PC-3 (cell line): ENCODE measurements at regions not wholly inside any gene's neighbourhood (a gene's known extent, or its start where the extent isn't known, plus 50 kb on each side); places are given as distances from the start of the nearest gene placed in this dataset.

Experiments used
- ATAC-seq: fragments of 200-7000 bp; cut with Tn5 transposase; 2 replicates; pipeline ENCODE4 v1.9.1; 2020; ENCODE audit warnings: mild to moderate bottlenecking, moderate library complexity
- BruUV-seq: library from RNA; stranded (reverse); fragments of 400-500 nt; replicated peaks from 2 replicates; lab custom pipeline; 2021; lab: Mats Ljungman, UMichigan
- CTCF ChIA-PET: fragments of 300-600 bp; sonication (Branson Sonifier 250); formaldehyde crosslinking; loops from one replicate; lab custom pipeline; 2022; ENCODE audit warnings: antibody characterized with exemption; lab: Charles Lee
- POLR2A ChIA-PET: fragments of 300-600 bp; sonication (Branson Sonifier 250); formaldehyde crosslinking; loops from one replicate; lab custom pipeline; 2022; ENCODE audit warnings: antibody characterized with exemption; ENCODE audit not compliant: unreplicated experiment; lab: Charles Lee
- DNase-seq: peaks from one replicate; pipeline ENCODE4 v3.0.0-alpha.2; 2015
- H2AFZ ChIP-seq: fragments of 300-600 bp; sonication (generic); 2 replicates; pipeline ENCODE4 v1.6.0; 2016; ENCODE audit warnings: antibody characterized with exemption, low read length
- H3F3A ChIP-seq: fragments of 300-600 bp; sonication (generic); one replicate; pipeline ENCODE4 v1.6.0; 2017; ENCODE audit warnings: antibody characterized with exemption, low read length, control low read depth, mild to moderate bottlenecking; ENCODE audit not compliant: unreplicated experiment
- H3K27ac ChIP-seq: fragments of 300-600 bp; sonication (generic); 2 replicates; pipeline ENCODE4 v1.5.1; 2016; ENCODE audit warnings: mild to moderate bottlenecking, low read length
- H3K27me3 ChIP-seq: fragments of 300-600 bp; sonication (generic); 2 replicates; pipeline ENCODE4 v1.6.1; 2016; ENCODE audit warnings: low read length, mixed read lengths
- H3K36me3 ChIP-seq: fragments of 300-600 bp; sonication (generic); 2 replicates; pipeline ENCODE4 v1.6.1; 2016; ENCODE audit warnings: low read depth, mixed run types, low read length, mixed read lengths
- H3K4me1 ChIP-seq: fragments of 300-600 bp; sonication (generic); 2 replicates; pipeline ENCODE4 v1.5.1; 2016; ENCODE audit warnings: low read length; ENCODE audit not compliant: insufficient read depth
- H3K4me2 ChIP-seq: fragments of 300-600 bp; sonication (generic); 2 replicates; pipeline ENCODE4 v1.6.0; 2016; ENCODE audit warnings: low read length
- H3K4me3 ChIP-seq: fragments of 300-600 bp; sonication (generic); 2 replicates; pipeline ENCODE4 v1.5.1; 2016; ENCODE audit warnings: mild to moderate bottlenecking, low read length, mixed read lengths
- H3K79me2 ChIP-seq: fragments of 300-600 bp; sonication (generic); 2 replicates; pipeline ENCODE4 v1.6.1; 2017; ENCODE audit warnings: low read length, mixed read lengths
- H3K9ac ChIP-seq: fragments of 300-600 bp; sonication (generic); 2 replicates; pipeline ENCODE4 v1.6.0; 2016; ENCODE audit warnings: mild to moderate bottlenecking, low read length
- H3K9me2 ChIP-seq: fragments of 300-600 bp; sonication (generic); replicated peaks from 2 replicates; pipeline ENCODE4 v1.6.1; 2016; ENCODE audit warnings: mixed run types, low read length, mixed read lengths
- H3K9me3 ChIP-seq: fragments of 300-600 bp; sonication (generic); 2 replicates; pipeline ENCODE4 v1.6.1; 2016; ENCODE audit warnings: low read length, mixed read lengths
- H4K20me1 ChIP-seq: fragments of 300-600 bp; sonication (generic); 2 replicates; pipeline ENCODE4 v1.6.1; 2016; ENCODE audit warnings: low read length, mixed read lengths
- EZH2 ChIP-seq: fragments of 300-600 bp; sonication (generic); IDR thresholded peaks from one replicate; pipeline ENCODE4 v1.6.1; 2017; ENCODE audit warnings: antibody characterized with exemption, mild to moderate bottlenecking, low read length; ENCODE audit not compliant: unreplicated experiment
- EZH2phosphoT487 ChIP-seq: fragments of 300-600 bp; sonication (generic); IDR thresholded peaks from 2 replicates; pipeline ENCODE4 v1.6.1; 2018; ENCODE audit warnings: mild to moderate bottlenecking, antibody characterized with exemption, low read length, borderline replicate concordance
- intact Hi-C: fragments of 100-400 bp; cut with micrococcal nuclease; formaldehyde crosslinking; loops from 2 replicates; pipeline ENCODE4 v1.9.0; 2023
- TF ChIP-seq, protein P1 (sequence below): fragments of 300-600 bp; sonication (generic); conservative IDR thresholded peaks from 2 replicates; pipeline ENCODE4 v1.5.1; 2017; ENCODE audit warnings: antibody characterized with exemption, low read depth, mild to moderate bottlenecking, low read length

DNA sequence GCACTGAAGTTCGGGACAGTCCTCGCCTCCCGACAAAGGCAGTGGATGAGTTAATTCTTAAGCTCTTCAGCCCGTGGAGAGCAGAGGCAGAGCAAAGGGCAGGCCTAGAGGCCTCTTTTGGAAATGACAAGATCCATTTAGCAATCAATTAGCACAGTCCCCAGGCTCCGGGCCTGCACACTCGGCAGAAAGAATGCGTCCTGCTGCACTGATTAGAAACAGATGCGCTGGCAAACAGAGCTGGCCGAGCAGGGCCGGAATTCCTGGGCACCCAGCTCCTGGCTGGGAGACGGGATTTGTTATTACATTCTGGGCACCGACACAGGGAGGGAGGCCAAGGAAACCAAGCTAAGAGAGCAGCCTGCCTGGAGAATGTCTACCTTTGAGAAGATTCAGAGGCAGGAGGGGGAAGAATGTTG is 162.9 kb downstream of the COPRS start:
- H2AFZ ChIP-seq: no peak overlapping the region

DNA sequence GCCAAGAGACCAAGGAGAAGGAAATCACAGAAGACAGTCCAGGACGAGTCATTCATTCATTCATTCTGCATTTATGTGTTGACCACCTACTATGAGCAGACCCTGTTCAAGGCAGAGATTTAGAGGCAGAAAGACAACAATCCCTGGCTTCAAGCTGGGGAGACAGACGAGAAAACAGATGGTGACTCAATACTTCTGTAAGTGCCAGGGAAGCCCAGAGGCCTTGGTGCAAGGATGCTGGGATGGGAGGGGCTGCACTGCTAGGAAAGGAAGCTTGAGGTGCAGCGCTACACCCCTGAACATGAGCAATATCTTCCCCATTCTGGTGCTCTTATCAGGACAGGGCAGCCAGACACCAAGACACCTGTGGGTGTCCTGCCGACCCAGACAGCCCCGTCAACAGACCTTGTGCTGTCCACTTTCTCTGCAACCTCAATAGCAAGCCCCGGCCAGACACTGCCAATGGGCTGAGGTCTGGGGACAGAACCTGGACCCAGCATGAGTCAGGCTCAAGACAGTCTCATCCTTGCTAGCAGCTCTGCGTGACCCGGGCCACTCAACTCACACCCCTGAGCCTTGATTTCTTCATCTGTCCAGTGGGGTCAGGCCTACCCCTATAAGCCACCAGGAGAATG is 163.5 kb downstream of the COPRS start:
- H3K4me2 ChIP-seq: no peak overlapping the region

More for the DNA sequence above, 162.9 kb downstream of the COPRS start:
- no peaks in the 10 kb centered on the region for H3F3A ChIP-seq
- no TSS peak for BruUV-seq
- H4K20me1 ChIP-seq: no peaks in the 10 kb centered on the region
- H3K79me2 ChIP-seq: no peaks in the 10 kb centered on the region
- no peak overlapping the region for H3K9ac ChIP-seq
- no peaks in the 10 kb centered on the region for H3K27me3 ChIP-seq
- DNase-seq (no peak), ATAC-seq (no peak)
- intact Hi-C loops: no loop called here
- no peak overlapping the region for H3K27ac ChIP-seq
- H3K4me1 ChIP-seq: no peaks in the 10 kb centered on the region
- H3K4me2 ChIP-seq: no peak overlapping the region
- ChIA-PET CTCF (no interaction called here), POLR2A (no interaction called here)
- no peaks in the 10 kb centered on the region for H3K9me2 ChIP-seq
- H3K36me3 ChIP-seq: no peaks in the 10 kb centered on the region
- H3K9me3 ChIP-seq: no peaks in the 10 kb centered on the region
- TF ChIP-seq EZH2phosphoT487 (no peak), EZH2 (no peak)
- TF ChIP-seq, protein P1, sequence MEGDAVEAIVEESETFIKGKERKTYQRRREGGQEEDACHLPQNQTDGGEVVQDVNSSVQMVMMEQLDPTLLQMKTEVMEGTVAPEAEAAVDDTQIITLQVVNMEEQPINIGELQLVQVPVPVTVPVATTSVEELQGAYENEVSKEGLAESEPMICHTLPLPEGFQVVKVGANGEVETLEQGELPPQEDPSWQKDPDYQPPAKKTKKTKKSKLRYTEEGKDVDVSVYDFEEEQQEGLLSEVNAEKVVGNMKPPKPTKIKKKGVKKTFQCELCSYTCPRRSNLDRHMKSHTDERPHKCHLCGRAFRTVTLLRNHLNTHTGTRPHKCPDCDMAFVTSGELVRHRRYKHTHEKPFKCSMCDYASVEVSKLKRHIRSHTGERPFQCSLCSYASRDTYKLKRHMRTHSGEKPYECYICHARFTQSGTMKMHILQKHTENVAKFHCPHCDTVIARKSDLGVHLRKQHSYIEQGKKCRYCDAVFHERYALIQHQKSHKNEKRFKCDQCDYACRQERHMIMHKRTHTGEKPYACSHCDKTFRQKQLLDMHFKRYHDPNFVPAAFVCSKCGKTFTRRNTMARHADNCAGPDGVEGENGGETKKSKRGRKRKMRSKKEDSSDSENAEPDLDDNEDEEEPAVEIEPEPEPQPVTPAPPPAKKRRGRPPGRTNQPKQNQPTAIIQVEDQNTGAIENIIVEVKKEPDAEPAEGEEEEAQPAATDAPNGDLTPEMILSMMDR: no peak
- no peak overlapping the region for H3K4me3 ChIP-seq

More for the DNA sequence above, 163.5 kb downstream of the COPRS start:
- H4K20me1 ChIP-seq: no peaks in the 10 kb centered on the region
- intact Hi-C loops: no loop called here
- no TSS peak for BruUV-seq
- H3K9ac ChIP-seq: no peak overlapping the region
- H3K9me3 ChIP-seq: no peaks in the 10 kb centered on the region
- DNase-seq (no peak), ATAC-seq (no peak)
- H3K4me1 ChIP-seq: no peaks in the 10 kb centered on the region
- ChIA-PET POLR2A (no interaction called here), CTCF (interaction anchor here (0.6 kb wide), 1 partner anchor 889 kb away, joined by 3 read pairs; no protein-coding TSS in a partner anchor)
- no peaks in the 10 kb centered on the region for H3F3A ChIP-seq
- no peaks in the 10 kb centered on the region for H3K79me2 ChIP-seq
- H3K4me3 ChIP-seq: no peak overlapping the region
- H3K27ac ChIP-seq: no peak overlapping the region
- no peaks in the 10 kb centered on the region for H3K36me3 ChIP-seq
- no peaks in the 10 kb centered on the region for H3K27me3 ChIP-seq
- no peaks in the 10 kb centered on the region for H3K9me2 ChIP-seq
- no peak overlapping the region for H2AFZ ChIP-seq
- no peak for TF ChIP-seq EZH2phosphoT487
- TF ChIP-seq, protein P1: no peak
- no peak for TF ChIP-seq EZH2
